ENCODE measurements at regions not wholly inside any gene's neighbourhood (a gene's known extent, or its start where the extent isn't known, plus 50 kb on each side); places are given as distances from the start of the nearest gene placed in this dataset.

GRCh38 chr10:31754803-31755624 lies 173.6 kb downstream of the ARHGAP12 start:
- DNase-seq, result no peak

- no peak for DNase-seq
These were observed 174.9 kb downstream of the ARHGAP12 start for GRCh38 chr10:31753681-31754080.

- no peak for DNase-seq
These were observed 176.5 kb downstream of the ARHGAP12 start for GRCh38 chr10:31752170-31752569.

- DNase-seq, result no peak
These were observed 176.9 kb downstream of the ARHGAP12 start for GRCh38 chr10:31751738-31752080.

GRCh38 chr10:31751051-31751737 lies 177.4 kb downstream of the ARHGAP12 start:
- peak; percentile 75 for DNase-seq

- DNase-seq, result no peak
These were observed 178.4 kb downstream of the ARHGAP12 start for GRCh38 chr10:31749981-31750840.

GRCh38 chr10:31749301-31749700 lies 179.3 kb downstream of the ARHGAP12 start:
- DNase-seq, result no peak

GRCh38 chr10:31745612-31746376 lies 182.8 kb downstream of the ARHGAP12 start:
- no peak for DNase-seq

GRCh38 chr10:31744025-31744424 lies 184.6 kb downstream of the ARHGAP12 start:
- no peak for DNase-seq

GRCh38 chr10:31742255-31742654 lies 186.4 kb downstream of the ARHGAP12 start:
- DNase-seq, result no peak

GRCh38 chr10:31741473-31741872 lies 187.2 kb downstream of the ARHGAP12 start:
- no peak for DNase-seq

GRCh38 chr10:31739711-31740110 lies 188.9 kb downstream of the ARHGAP12 start:
- DNase-seq, result no peak

GRCh38 chr10:31739146-31739545 lies 189.5 kb downstream of the ARHGAP12 start:
- DNase-seq, result no peak

- no peak for DNase-seq
These were observed 196.9 kb downstream of the ARHGAP12 start for GRCh38 chr10:31731711-31732110.

- DNase-seq, result no peak
These were observed 197.9 kb downstream of the ARHGAP12 start for GRCh38 chr10:31730776-31731175.

GRCh38 chr10:31728698-31729224 lies 199.9 kb downstream of the ARHGAP12 start:
- no peak for DNase-seq

- DNase-seq, result no peak
These were observed 203.2 kb downstream of the ARHGAP12 start for GRCh38 chr10:31725436-31725835.

GRCh38 chr10:31724296-31724695 lies 204.3 kb downstream of the ARHGAP12 start:
- DNase-seq, result no peak

- DNase-seq, result peak; percentile 57
These were observed 205.4 kb downstream of the ARHGAP12 start for GRCh38 chr10:31723106-31723750.

- DNase-seq, result no peak
These were observed 207.5 kb downstream of the ARHGAP12 start for GRCh38 chr10:31721096-31721495.

- DNase-seq, result peak; percentile 32
These were observed 208.1 kb downstream of the ARHGAP12 start for GRCh38 chr10:31720546-31720945.

- DNase-seq, result no peak
These were observed 219.2 kb downstream of the ARHGAP12 start for GRCh38 chr10:31709476-31709875.
